Mesothelial cell of epicardium (in vitro differentiated cells): ENCODE measurements at regions not wholly inside any gene's neighbourhood (a gene's known extent, or its start where the extent isn't known, plus 50 kb on each side); places are given as distances from the start of the nearest gene placed in this dataset.
"Not testable (repeated sequence)": the region's sequence is repeated elsewhere in the genome, so short reads cannot be mapped to it uniquely, and the experiment has no call there.

ENCODE experiments used
- DNase-seq, 2 experiments: peaks; one replicate each; pipeline ENCODE4 v3.0.0; 2021; ENCODE audit warnings: low spot score in 2 of 2; ENCODE audit not compliant: unreplicated experiment in 2 of 2
- H3K27ac Mint-ChIP-seq: 2 replicates; pipeline ENCODE4 v1.8.0; 2021; ENCODE audit warnings: mixed read lengths
- H3K27me3 Mint-ChIP-seq: 2 replicates; pipeline ENCODE4 v1.8.0; 2021; ENCODE audit warnings: low read depth, mixed read lengths
- H3K36me3 Mint-ChIP-seq: 2 replicates; pipeline ENCODE4 v1.8.0; 2021; ENCODE audit warnings: mixed read lengths
- H3K4me1 Mint-ChIP-seq: 2 replicates; pipeline ENCODE4 v1.8.0; 2021; ENCODE audit warnings: mixed read lengths
- H3K4me3 Mint-ChIP-seq: 2 replicates; pipeline ENCODE4 v1.8.0; 2021; ENCODE audit warnings: mild to moderate bottlenecking, moderate library complexity, mixed read lengths
- H3K9me3 Mint-ChIP-seq: 2 replicates; pipeline ENCODE4 v1.8.0; 2021; ENCODE audit warnings: mixed read lengths
- CTCF ChIP-seq: fragments of 200-600 bp; sonication (generic); IDR thresholded peaks from one replicate; pipeline ENCODE4 v1.5.0; 2021; ENCODE audit warnings: antibody characterized with exemption; ENCODE audit not compliant: unreplicated experiment

- TF ChIP-seq CTCF: no peak
- no peak overlapping the region for H3K4me3 Mint-ChIP-seq
- DNase-seq: no peak
- no peak overlapping the region for H3K27ac Mint-ChIP-seq
- no peaks in the 10 kb centered on the region for H3K9me3 Mint-ChIP-seq
- H3K27me3 Mint-ChIP-seq: no peaks in the 10 kb centered on the region
- no peaks in the 10 kb centered on the region for H3K4me1 Mint-ChIP-seq
- no peaks in the 10 kb centered on the region for H3K36me3 Mint-ChIP-seq
Observed at GRCh38 chr2:210946395-210946794, 390.0 kb downstream of the CPS1 start.

DNA sequence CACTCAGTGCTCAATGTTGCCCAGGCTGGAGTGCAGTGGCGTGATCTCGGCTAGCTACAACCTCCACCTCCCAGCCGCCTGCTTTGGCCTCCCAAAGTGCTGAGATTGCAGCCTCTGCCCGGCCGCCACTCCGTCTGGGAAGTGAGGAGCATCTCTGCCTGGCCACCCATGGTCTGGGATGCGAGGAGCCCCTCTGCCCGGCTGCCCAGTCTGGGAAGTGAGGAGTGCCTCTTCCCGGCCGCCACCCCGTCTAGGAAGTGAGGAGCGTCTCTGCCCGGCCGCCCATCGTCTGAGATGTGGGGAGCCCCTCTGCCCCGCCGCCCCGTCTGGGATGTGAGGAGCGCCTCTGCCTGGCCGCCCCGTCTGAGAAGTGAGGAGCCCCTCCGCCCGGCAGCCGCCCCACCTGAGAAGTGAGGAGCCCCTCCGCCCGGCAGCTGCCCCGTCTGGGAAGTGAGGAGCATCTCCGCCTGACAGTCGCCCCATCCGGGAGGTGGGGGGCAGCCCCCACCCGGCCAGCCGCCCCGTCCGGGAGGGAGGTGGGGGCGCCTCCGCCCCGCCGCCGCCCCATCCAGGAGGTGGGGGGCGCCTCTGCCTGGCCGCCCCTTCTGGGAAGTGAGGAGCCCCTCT is 394.1 kb downstream of the CPS1 start:
- H3K27ac Mint-ChIP-seq, DNase-seq, H3K9me3 Mint-ChIP-seq, H3K36me3 Mint-ChIP-seq, H3K4me1 Mint-ChIP-seq, H3K4me3 Mint-ChIP-seq, H3K27me3 Mint-ChIP-seq: not testable (repeated sequence)

GRCh38 chr2:210954386-210954907 is 398.0 kb downstream of the CPS1 start:
- no peak overlapping the region for H3K4me3 Mint-ChIP-seq
- DNase-seq: no peak
- no peaks in the 10 kb centered on the region for H3K36me3 Mint-ChIP-seq
- no peak for TF ChIP-seq CTCF
- H3K4me1 Mint-ChIP-seq: peaks cover 9% of the 10 kb centered on the region
- peaks cover 6% of the 10 kb centered on the region for H3K9me3 Mint-ChIP-seq
- no peak overlapping the region for H3K27ac Mint-ChIP-seq
- no peaks in the 10 kb centered on the region for H3K27me3 Mint-ChIP-seq

GRCh38 chr2:210955591-210955990 is 399.2 kb downstream of the CPS1 start:
- peak overlapping the region; percentile 4 for H3K27ac Mint-ChIP-seq
- DNase-seq: no peak
- no peak overlapping the region for H3K4me3 Mint-ChIP-seq
- TF ChIP-seq CTCF: no peak
- no peaks in the 10 kb centered on the region for H3K27me3 Mint-ChIP-seq
- peaks cover 9% of the 10 kb centered on the region for H3K4me1 Mint-ChIP-seq
- H3K36me3 Mint-ChIP-seq: no peaks in the 10 kb centered on the region
- peaks cover 6% of the 10 kb centered on the region for H3K9me3 Mint-ChIP-seq

DNA sequence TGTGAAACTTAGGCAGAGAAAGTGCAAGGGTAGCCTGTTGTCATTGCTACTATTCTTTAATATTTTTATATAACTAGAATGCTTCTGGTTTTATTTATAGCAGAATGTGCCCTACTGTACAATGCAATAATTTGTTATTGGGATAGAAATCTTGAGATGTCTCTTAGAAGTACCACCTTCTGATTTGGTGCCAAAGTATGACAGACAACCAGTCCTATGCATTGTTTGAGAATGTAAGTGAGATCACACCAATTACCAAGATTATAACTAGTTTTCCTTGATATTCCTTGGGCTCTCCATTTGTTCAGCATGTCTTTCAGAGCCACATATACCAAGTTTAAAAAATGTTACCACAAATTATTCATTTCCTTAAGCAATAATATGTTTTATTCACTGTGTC is 399.7 kb downstream of the CPS1 start:
- H3K27me3 Mint-ChIP-seq: no peaks in the 10 kb centered on the region
- H3K4me3 Mint-ChIP-seq: no peak overlapping the region
- peaks cover 6% of the 10 kb centered on the region for H3K9me3 Mint-ChIP-seq
- no peak overlapping the region for H3K27ac Mint-ChIP-seq
- H3K36me3 Mint-ChIP-seq: no peaks in the 10 kb centered on the region
- no peak for DNase-seq
- H3K4me1 Mint-ChIP-seq: peaks cover 10% of the 10 kb centered on the region
- TF ChIP-seq CTCF: no peak

GRCh38 chr2:210961249-210961648 is 404.9 kb downstream of the CPS1 start:
- H3K4me1 Mint-ChIP-seq: peaks cover 7% of the 10 kb centered on the region
- no peaks in the 10 kb centered on the region for H3K27me3 Mint-ChIP-seq
- H3K27ac Mint-ChIP-seq: peak overlapping the region; percentile 78
- no peak for DNase-seq
- TF ChIP-seq CTCF: no peak
- no peaks in the 10 kb centered on the region for H3K9me3 Mint-ChIP-seq
- H3K4me3 Mint-ChIP-seq: no peak overlapping the region
- no peaks in the 10 kb centered on the region for H3K36me3 Mint-ChIP-seq
